ENCODE measurements at regions not wholly inside any gene's neighbourhood (a gene's known extent, or its start where the extent isn't known, plus 50 kb on each side); places are given as distances from the start of the nearest gene placed in this dataset.

DNA sequence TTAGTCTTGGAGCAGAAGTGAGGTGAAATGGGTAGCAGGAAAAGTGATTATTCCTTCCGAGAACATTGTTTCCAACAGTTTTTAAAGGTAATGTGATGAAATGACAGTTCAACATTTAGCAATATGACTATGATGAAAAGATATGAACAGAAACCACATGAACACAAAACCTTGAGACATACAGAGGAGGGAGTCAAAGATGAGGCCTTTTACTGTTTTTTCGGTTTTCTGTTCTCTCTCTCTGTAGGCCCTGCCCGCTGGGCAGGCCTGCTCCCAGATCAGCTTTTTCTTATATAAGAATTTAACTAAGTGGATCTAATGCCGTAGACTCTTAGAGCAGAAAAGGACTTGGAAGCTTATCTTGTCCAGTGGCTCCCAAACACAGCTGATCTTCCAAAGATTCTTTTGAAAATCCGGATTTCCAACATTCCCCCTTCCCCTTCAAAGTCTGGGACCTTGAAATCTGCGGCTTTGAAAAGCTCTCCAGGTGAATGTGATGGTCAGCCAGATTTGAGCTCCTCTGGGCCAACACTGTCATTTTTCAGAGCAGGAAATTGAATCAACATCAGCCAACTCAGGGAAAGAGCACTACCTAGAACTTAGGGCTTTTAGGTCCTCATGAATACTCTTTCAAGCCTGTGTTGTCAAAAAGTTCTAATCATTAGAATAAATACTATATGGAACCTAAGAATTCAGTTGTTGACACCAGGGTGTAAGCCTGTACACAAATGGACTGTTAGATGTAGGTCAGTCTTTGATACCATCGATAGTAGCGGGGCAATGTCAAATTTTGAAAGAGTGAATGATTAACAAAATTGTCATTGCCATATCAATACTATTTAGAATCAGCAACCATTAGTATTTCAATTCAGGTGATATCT, 372.7 kb downstream of the SHQ1 start:
- ChIA-PET POLR2A (ENCODE audit: unreplicated experiment) (no interaction called here), CTCF (no interaction called here)
- H3K36me3 ChIP-seq (ENCODE audit: low read depth): no peaks in the 10 kb centered on the region
- no peaks in the 10 kb centered on the region for H3F3A ChIP-seq (ENCODE audit: insufficient read depth, low read depth)
- intact Hi-C loops (cut with micrococcal nuclease; ENCODE audit: unreplicated experiment): no loop called here
- no peak overlapping the region for H2AFZ ChIP-seq
- no peak for DNase-seq
- no peaks in the 10 kb centered on the region for H3K9me2 ChIP-seq (ENCODE audit: insufficient read depth)
- no peak for TF ChIP-seq EZH2 (IDR thresholded peaks at IDR 0.05; ENCODE audit: low read depth)
- TF ChIP-seq, protein P1, sequence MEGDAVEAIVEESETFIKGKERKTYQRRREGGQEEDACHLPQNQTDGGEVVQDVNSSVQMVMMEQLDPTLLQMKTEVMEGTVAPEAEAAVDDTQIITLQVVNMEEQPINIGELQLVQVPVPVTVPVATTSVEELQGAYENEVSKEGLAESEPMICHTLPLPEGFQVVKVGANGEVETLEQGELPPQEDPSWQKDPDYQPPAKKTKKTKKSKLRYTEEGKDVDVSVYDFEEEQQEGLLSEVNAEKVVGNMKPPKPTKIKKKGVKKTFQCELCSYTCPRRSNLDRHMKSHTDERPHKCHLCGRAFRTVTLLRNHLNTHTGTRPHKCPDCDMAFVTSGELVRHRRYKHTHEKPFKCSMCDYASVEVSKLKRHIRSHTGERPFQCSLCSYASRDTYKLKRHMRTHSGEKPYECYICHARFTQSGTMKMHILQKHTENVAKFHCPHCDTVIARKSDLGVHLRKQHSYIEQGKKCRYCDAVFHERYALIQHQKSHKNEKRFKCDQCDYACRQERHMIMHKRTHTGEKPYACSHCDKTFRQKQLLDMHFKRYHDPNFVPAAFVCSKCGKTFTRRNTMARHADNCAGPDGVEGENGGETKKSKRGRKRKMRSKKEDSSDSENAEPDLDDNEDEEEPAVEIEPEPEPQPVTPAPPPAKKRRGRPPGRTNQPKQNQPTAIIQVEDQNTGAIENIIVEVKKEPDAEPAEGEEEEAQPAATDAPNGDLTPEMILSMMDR (conservative IDR thresholded peaks at IDR 0.05): no peak
- H3K4me3 ChIP-seq: no peak overlapping the region
- no peaks in the 10 kb centered on the region for H4K20me1 ChIP-seq (ENCODE audit: insufficient read depth)
- no peaks in the 10 kb centered on the region for H3K9me3 ChIP-seq (ENCODE audit: insufficient read depth, low read depth)
- no TSS peak for BruUV-seq (replicated peaks)
- H3K27me3 ChIP-seq (ENCODE audit: insufficient read depth, low read depth): no peaks in the 10 kb centered on the region
- no peak overlapping the region for H3K27ac ChIP-seq
- no peak overlapping the region for H3K4me2 ChIP-seq
- H3K4me1 ChIP-seq (replicated peaks; ENCODE audit: insufficient read depth): no peaks in the 10 kb centered on the region
- H3K79me2 ChIP-seq (ENCODE audit: low read depth): no peaks in the 10 kb centered on the region

DNA sequence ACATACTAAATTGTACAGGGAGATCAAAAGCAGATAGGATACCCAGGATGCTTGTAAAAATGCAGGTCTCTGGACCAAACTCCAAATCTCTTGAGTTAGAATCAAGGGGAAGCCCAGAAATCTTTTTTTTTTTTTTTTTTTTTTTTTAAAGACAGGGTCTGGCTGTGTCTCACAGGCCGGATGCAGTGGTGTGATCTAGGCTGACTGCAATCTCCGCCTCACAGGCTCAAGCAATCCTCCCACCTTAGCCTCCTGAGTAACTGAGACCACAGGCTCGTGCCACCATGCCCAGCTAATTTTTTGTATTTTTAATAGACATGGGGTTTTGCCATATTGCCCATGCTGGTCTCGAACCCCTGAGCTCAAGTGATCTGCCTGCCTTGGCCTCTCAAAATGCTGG, 373.5 kb downstream of the SHQ1 start:
- H3F3A ChIP-seq (ENCODE audit: insufficient read depth, low read depth): no peaks in the 10 kb centered on the region
- no peak overlapping the region for H3K4me3 ChIP-seq
- TF ChIP-seq, protein P1 (conservative IDR thresholded peaks at IDR 0.05): no peak
- no peak for TF ChIP-seq EZH2 (IDR thresholded peaks at IDR 0.05; ENCODE audit: low read depth)
- H3K9me3 ChIP-seq (ENCODE audit: insufficient read depth, low read depth): no peaks in the 10 kb centered on the region
- CTCF ChIA-PET: no interaction called here
- POLR2A ChIA-PET (ENCODE audit: unreplicated experiment): no interaction called here
- H2AFZ ChIP-seq: no peak overlapping the region
- intact Hi-C loops (cut with micrococcal nuclease; ENCODE audit: unreplicated experiment): no loop called here
- H3K4me1 ChIP-seq (replicated peaks; ENCODE audit: insufficient read depth): no peaks in the 10 kb centered on the region
- H3K36me3 ChIP-seq (ENCODE audit: low read depth): no peaks in the 10 kb centered on the region
- no peaks in the 10 kb centered on the region for H3K79me2 ChIP-seq (ENCODE audit: low read depth)
- H3K27me3 ChIP-seq (ENCODE audit: insufficient read depth, low read depth): no peaks in the 10 kb centered on the region
- DNase-seq: no peak
- no TSS peak for BruUV-seq (replicated peaks)
- H3K27ac ChIP-seq: no peak overlapping the region
- H4K20me1 ChIP-seq (ENCODE audit: insufficient read depth): no peaks in the 10 kb centered on the region
- H3K4me2 ChIP-seq: no peak overlapping the region
- no peaks in the 10 kb centered on the region for H3K9me2 ChIP-seq (ENCODE audit: insufficient read depth)

DNA sequence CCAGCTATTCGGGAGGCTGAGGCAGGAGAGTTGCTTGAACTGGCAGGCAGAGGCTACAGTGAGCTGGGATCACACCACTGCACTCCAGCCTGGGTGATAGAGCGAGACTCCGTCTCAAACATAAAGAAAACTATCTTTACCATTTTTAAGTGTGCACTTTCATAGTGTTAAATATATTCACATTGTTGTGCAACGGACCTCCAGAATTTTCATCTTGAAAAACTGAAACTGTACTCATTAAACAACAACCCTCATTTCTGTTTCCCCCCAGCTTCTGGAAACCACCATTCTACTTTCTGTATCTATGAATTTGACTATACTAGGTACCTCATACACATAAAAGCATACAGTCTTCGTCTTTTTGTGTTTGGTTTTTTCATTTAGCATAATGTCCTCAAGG, 375.1 kb downstream of the SHQ1 start:
- Histone ChIP-seq H3K4me2 (no peak overlapping the region), H3K27ac (no peak overlapping the region), H3F3A (ENCODE audit: insufficient read depth, low read depth) (no peaks in the 10 kb centered on the region), H3K79me2 (ENCODE audit: low read depth) (no peaks in the 10 kb centered on the region), H3K27me3 (ENCODE audit: insufficient read depth, low read depth) (no peaks in the 10 kb centered on the region), H2AFZ (no peak overlapping the region), H3K4me1 (replicated peaks; ENCODE audit: insufficient read depth) (no peaks in the 10 kb centered on the region), H3K9me2 (ENCODE audit: insufficient read depth) (no peaks in the 10 kb centered on the region), H3K36me3 (ENCODE audit: low read depth) (no peaks in the 10 kb centered on the region), H4K20me1 (ENCODE audit: insufficient read depth) (no peaks in the 10 kb centered on the region), H3K4me3 (no peak overlapping the region), H3K9me3 (ENCODE audit: insufficient read depth, low read depth) (no peaks in the 10 kb centered on the region)
- BruUV-seq (replicated peaks): no TSS peak
- CTCF ChIA-PET: no interaction called here
- POLR2A ChIA-PET (ENCODE audit: unreplicated experiment): no interaction called here
- intact Hi-C loops (cut with micrococcal nuclease; ENCODE audit: unreplicated experiment): no loop called here
- no peak for TF ChIP-seq EZH2 (IDR thresholded peaks at IDR 0.05; ENCODE audit: low read depth)
- TF ChIP-seq, protein P1 (conservative IDR thresholded peaks at IDR 0.05): no peak
- no peak for DNase-seq
